ENCODE measurements at regions not wholly inside any gene's neighbourhood (a gene's known extent, or its start where the extent isn't known, plus 50 kb on each side); places are given as distances from the start of the nearest gene placed in this dataset.

DNA sequence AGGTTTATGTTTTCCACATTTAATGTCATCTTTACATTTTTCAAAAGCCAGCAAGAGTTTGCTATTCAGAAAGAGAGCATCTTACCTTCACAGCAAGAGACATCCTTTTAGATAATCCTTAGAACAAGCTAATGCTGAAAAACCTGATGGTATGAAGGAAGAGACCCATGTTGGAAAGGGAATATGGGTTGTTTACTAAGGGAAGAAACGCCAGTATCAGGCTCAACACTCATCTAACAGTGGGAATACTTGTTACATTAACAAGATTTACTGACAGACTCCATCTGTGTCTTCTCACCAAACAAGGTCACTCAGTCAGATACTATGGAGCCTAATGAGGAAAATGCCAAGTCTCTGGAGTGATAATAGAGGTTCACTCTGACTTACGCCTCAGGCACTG, 1474.1 kb upstream of the SLC39A10 start:
- Histone ChIP-seq H3K4me2 (no peak overlapping the region), H4K20me1 (ENCODE audit: insufficient read depth) (no peaks in the 10 kb centered on the region), H3K27ac (ENCODE audit: low read depth in 2 of 2, low read length in 1 of 2) (no peak overlapping the region), H3K9me3 (peaks cover 2% of the 10 kb centered on the region; the same call in 1 of the 2 replicates), H3K79me2 (ENCODE audit: insufficient read depth) (no peaks in the 10 kb centered on the region), H3K4me1 (ENCODE audit: control insufficient read depth in 1 of 2, insufficient read depth in 2 of 2, low read depth in 1 of 2, low read length in 1 of 2) (no peaks in the 10 kb centered on the region), H3K9ac (no peak overlapping the region), H3K4me3 (ENCODE audit: low read depth in 2 of 2, low read length in 1 of 2) (no peak overlapping the region), H3K9me2 (no peaks in the 10 kb centered on the region), H3F3A (replicated peaks; ENCODE audit: insufficient read depth) (no peaks in the 10 kb centered on the region), H2AFZ (ENCODE audit: low read depth) (no peak overlapping the region), H3K27me3 (ENCODE audit: insufficient read depth) (no peaks in the 10 kb centered on the region), H3K36me3 (replicated peaks in 1 of 2; ENCODE audit: control insufficient read depth in 1 of 2, insufficient read depth in 2 of 2, low read length in 1 of 2) (no peaks in the 10 kb centered on the region)
- no peak for DNase-seq
- WGBS (ENCODE audit: low lambda C conversion rate), result 39% methylated on average over 2 of the region's 2 CpGs
- ChIA-PET CTCF (no interaction called here), POLR2A (no interaction called here)
- TF ChIP-seq, protein P1, sequence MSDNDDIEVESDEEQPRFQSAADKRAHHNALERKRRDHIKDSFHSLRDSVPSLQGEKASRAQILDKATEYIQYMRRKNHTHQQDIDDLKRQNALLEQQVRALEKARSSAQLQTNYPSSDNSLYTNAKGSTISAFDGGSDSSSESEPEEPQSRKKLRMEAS (IDR thresholded peaks at IDR 0.05; ENCODE audit: low read depth), result no peak
- no peak for TF ChIP-seq RXRA (IDR thresholded peaks at IDR 0.05; ENCODE audit: borderline replicate concordance, low read depth)
- TF ChIP-seq TEAD4 (IDR thresholded peaks at IDR 0.05; ENCODE audit: borderline replicate concordance, insufficient read depth), result no peak
- no peak for TF ChIP-seq ZBTB33 (IDR thresholded peaks at IDR 0.05; ENCODE audit: borderline replicate concordance, low read depth)
- TF ChIP-seq CHD2 (IDR thresholded peaks at IDR 0.05; ENCODE audit: low read length, partially characterized antibody), result no peak
- TF ChIP-seq EP300 (IDR thresholded peaks at IDR 0.05; ENCODE audit: borderline replicate concordance in 1 of 2, low read depth in 1 of 2, low read length in 1 of 2), result no peak
- TF ChIP-seq EZH2phosphoT487 (IDR thresholded peaks at IDR 0.05; ENCODE audit: borderline replicate concordance, low read depth), result no peak
- TF ChIP-seq RAD21 (IDR thresholded peaks at IDR 0.05; ENCODE audit: low read length), result no peak
- no peak for TF ChIP-seq MEF2A (IDR thresholded peaks at IDR 0.05; ENCODE audit: borderline replicate concordance, low read depth)
- TF ChIP-seq TAF1 (IDR thresholded peaks at IDR 0.05; ENCODE audit: borderline replicate concordance, low read depth, low read length), result no peak
- TF ChIP-seq, protein P2, sequence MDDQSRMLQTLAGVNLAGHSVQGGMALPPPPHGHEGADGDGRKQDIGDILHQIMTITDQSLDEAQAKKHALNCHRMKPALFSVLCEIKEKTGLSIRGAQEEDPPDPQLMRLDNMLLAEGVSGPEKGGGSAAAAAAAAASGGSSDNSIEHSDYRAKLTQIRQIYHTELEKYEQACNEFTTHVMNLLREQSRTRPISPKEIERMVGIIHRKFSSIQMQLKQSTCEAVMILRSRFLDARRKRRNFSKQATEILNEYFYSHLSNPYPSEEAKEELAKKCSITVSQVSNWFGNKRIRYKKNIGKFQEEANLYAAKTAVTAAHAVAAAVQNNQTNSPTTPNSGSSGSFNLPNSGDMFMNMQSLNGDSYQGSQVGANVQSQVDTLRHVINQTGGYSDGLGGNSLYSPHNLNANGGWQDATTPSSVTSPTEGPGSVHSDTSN (IDR thresholded peaks at IDR 0.05), result no peak
- TF ChIP-seq SMC3 (IDR thresholded peaks at IDR 0.05; ENCODE audit: low read depth, low read length), result no peak
- TF ChIP-seq JUND (IDR thresholded peaks at IDR 0.05), result no peak
- TF ChIP-seq GATA2 (CRISPR knock-in tag; IDR thresholded peaks at IDR 0.05), result no peak

- WGBS (ENCODE audit: low lambda C conversion rate), result 54% methylated on average over 11 of the region's 22 CpGs
- H3K27me3 ChIP-seq (ENCODE audit: insufficient read depth), result no peaks in the 10 kb centered on the region
- H3K79me2 ChIP-seq (ENCODE audit: insufficient read depth), result no peaks in the 10 kb centered on the region
- no peaks in the 10 kb centered on the region for H3K4me1 ChIP-seq (ENCODE audit: control insufficient read depth in 1 of 2, insufficient read depth in 2 of 2, low read depth in 1 of 2, low read length in 1 of 2)
- H3K36me3 ChIP-seq (replicated peaks in 1 of 2; ENCODE audit: control insufficient read depth in 1 of 2, insufficient read depth in 2 of 2, low read length in 1 of 2), result peaks cover 0 to 3% of the 10 kb centered on the region in 2 experiments
- no peaks in the 10 kb centered on the region for H3K9me2 ChIP-seq
- no peak overlapping the region for H3K4me2 ChIP-seq
- H3K9me3 ChIP-seq, result peaks cover 12% of the 10 kb centered on the region; the same call in 1 of the 2 replicates
- H3F3A ChIP-seq (replicated peaks; ENCODE audit: insufficient read depth), result no peaks in the 10 kb centered on the region
- TF ChIP-seq FOXM1 (IDR thresholded peaks at IDR 0.05; ENCODE audit: low read depth) (no peak), JUND (IDR thresholded peaks at IDR 0.05) (no peak), YY1 (IDR thresholded peaks at IDR 0.05; ENCODE audit: low read depth) (no peak), RCOR1 (IDR thresholded peaks at IDR 0.05; ENCODE audit: low read length) (no peak), FOXJ3 (CRISPR knock-in tag; IDR thresholded peaks at IDR 0.05) (no peak)
- TF ChIP-seq, protein P2 (IDR thresholded peaks at IDR 0.05), result no peak
- H3K9ac ChIP-seq, result no peak overlapping the region
- no peaks in the 10 kb centered on the region for H4K20me1 ChIP-seq (ENCODE audit: insufficient read depth)
- ChIA-PET POLR2A (no interaction called here), CTCF (interaction anchor here (1.7 kb wide), 1 partner anchor 10 kb away, joined by 5 read pairs; no protein-coding TSS in a partner anchor)
- H2AFZ ChIP-seq (ENCODE audit: low read depth), result no peak overlapping the region
- H3K27ac ChIP-seq (ENCODE audit: low read depth in 2 of 2, low read length in 1 of 2), result no peak overlapping the region
- H3K4me3 ChIP-seq (ENCODE audit: low read depth in 2 of 2, low read length in 1 of 2), result no peak overlapping the region
- no peak for DNase-seq
These were observed 1480.9 kb upstream of the SLC39A10 start for GRCh38 chr2:194176134-194176533.
